ENCODE measurements at regions not wholly inside any gene's neighbourhood (a gene's known extent, or its start where the extent isn't known, plus 50 kb on each side); places are given as distances from the start of the nearest gene placed in this dataset.
"Not testable (repeated sequence)": the region's sequence is repeated elsewhere in the genome, so short reads cannot be mapped to it uniquely, and the experiment has no call there.

DNA sequence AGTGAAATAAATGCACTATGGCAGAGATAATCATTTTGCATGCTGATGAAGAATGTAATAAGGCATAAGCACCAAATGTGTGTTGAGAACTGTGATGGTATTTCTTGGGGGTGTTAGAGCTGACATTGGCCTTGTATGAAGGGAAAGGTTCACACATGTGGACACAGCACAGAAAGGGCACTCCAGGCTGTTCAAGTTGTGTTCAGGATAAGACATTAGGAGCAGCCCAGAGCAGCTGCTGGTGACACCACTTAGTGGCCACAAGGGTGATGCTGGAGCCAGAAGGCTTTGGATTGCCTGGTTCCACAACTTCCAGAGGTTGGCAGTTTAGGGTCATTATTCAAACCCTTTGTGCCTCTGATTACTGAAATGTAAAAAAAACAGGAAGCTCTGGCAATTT is 155.4 kb downstream of the GOLGA6L6 start:
- TF ChIP-seq EP300 (IDR thresholded peaks at IDR 0.05) (no peak), POLR2AphosphoS5 (IDR thresholded peaks at IDR 0.05) (no peak), POLR2A (IDR thresholded peaks at IDR 0.05; ENCODE audit: low read depth) (no peak)
- TF ChIP-seq, protein P1, sequence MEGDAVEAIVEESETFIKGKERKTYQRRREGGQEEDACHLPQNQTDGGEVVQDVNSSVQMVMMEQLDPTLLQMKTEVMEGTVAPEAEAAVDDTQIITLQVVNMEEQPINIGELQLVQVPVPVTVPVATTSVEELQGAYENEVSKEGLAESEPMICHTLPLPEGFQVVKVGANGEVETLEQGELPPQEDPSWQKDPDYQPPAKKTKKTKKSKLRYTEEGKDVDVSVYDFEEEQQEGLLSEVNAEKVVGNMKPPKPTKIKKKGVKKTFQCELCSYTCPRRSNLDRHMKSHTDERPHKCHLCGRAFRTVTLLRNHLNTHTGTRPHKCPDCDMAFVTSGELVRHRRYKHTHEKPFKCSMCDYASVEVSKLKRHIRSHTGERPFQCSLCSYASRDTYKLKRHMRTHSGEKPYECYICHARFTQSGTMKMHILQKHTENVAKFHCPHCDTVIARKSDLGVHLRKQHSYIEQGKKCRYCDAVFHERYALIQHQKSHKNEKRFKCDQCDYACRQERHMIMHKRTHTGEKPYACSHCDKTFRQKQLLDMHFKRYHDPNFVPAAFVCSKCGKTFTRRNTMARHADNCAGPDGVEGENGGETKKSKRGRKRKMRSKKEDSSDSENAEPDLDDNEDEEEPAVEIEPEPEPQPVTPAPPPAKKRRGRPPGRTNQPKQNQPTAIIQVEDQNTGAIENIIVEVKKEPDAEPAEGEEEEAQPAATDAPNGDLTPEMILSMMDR (IDR thresholded peaks at IDR 0.05), result no peak
- H3K27ac ChIP-seq (replicated peaks in 1 of 4), result no peak overlapping the region
- H3K4me1 ChIP-seq, result no peaks in the 10 kb centered on the region
- no peak overlapping the region for H3K4me3 ChIP-seq
- no peaks in the 10 kb centered on the region for H3K9me3 ChIP-seq
- H3K27me3 ChIP-seq, result no peaks in the 10 kb centered on the region
- intact Hi-C loops (cut with DNase I), result no loop called here
- no peaks in the 10 kb centered on the region for H3K36me3 ChIP-seq
- no peak for DNase-seq (ENCODE audit: extremely low spot score)

DNA sequence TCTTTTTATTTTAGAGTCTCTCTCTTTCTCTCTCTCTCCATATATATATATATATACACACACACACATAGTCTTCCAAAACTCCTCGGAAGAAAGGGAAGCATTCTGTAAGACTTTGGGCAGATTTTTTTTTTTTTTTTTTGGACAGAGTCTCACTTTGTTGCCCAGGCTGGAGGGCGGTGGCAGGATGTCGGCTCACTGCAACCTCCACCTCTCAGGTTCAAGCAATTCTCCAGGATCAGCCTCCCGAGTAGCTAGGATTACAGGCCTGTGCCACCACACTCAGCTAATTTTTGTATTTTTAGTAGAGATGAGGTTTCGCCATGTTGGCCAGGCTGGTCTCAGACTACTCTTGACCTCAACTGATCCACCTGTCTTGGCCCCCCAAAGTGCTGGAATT is 161.4 kb downstream of the GOLGA6L6 start:
- H3K4me3 ChIP-seq; H3K4me1 ChIP-seq; intact Hi-C loops (cut with DNase I); H3K27ac ChIP-seq (replicated peaks in 1 of 4); H3K9me3 ChIP-seq; H3K36me3 ChIP-seq; H3K27me3 ChIP-seq; DNase-seq (ENCODE audit: extremely low spot score): not testable (repeated sequence)
- WGBS, result 79% methylated on average over 5 of the region's 5 CpGs

DNA sequence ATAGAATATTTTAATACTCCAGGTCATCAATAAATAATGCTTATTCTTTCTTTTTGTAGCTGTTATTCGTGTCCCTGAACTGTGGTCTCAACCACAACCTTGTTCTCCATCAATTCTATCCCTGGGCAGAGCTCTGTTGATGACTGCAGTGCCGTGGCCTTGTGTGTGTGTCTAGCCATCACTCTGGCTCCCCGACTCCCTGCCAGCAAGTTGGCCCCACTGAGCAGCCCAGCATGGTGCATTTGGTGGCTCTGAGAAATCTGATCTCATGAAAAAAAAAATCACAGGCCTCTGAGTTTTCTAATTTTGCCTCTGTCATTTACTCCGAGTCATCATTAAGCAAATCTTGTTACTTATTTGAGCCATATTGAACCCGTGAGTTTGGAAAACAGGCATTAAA is 164.7 kb downstream of the GOLGA6L6 start:
- Histone ChIP-seq H3K36me3 (no peaks in the 10 kb centered on the region), H3K27ac (replicated peaks in 1 of 4) (no peak overlapping the region), H3K9me3 (no peaks in the 10 kb centered on the region), H3K4me1 (no peaks in the 10 kb centered on the region), H3K27me3 (peaks cover 0 to 5% (median 0%) of the 10 kb centered on the region in 4 donors), H3K4me3 (no peak overlapping the region)
- TF ChIP-seq, protein P1 (IDR thresholded peaks at IDR 0.05), result no peak
- TF ChIP-seq POLR2AphosphoS5 (IDR thresholded peaks at IDR 0.05) (no peak), EP300 (IDR thresholded peaks at IDR 0.05) (no peak), POLR2A (IDR thresholded peaks at IDR 0.05; ENCODE audit: low read depth) (no peak)
- intact Hi-C loops (cut with DNase I), result no loop called here
- no peak for DNase-seq (ENCODE audit: extremely low spot score)
- WGBS, result 65% methylated on average over 5 of the region's 5 CpGs

DNA sequence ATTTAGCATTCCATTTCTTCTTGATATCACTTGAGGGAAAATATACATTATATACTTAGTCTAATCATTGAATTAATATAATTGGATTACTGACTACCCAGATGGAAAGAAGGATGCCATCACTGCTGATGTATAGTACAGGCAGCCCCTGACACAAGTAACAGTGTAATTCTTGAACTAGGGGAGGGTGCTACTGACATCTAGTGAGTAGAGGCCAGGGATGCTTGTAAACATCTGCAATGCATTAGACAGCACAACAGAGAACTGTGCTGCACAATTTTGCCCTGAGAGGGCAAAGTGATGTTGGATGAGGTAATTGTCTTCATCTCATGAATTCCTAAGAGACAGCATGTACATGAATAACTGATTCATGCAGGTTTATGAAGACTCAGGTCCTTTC is 169.2 kb downstream of the GOLGA6L6 start:
- intact Hi-C loops (cut with DNase I); H3K27ac ChIP-seq (replicated peaks in 1 of 4); DNase-seq (ENCODE audit: extremely low spot score); H3K9me3 ChIP-seq; H3K4me3 ChIP-seq; H3K27me3 ChIP-seq; H3K36me3 ChIP-seq; H3K4me1 ChIP-seq: not testable (repeated sequence)

DNA sequence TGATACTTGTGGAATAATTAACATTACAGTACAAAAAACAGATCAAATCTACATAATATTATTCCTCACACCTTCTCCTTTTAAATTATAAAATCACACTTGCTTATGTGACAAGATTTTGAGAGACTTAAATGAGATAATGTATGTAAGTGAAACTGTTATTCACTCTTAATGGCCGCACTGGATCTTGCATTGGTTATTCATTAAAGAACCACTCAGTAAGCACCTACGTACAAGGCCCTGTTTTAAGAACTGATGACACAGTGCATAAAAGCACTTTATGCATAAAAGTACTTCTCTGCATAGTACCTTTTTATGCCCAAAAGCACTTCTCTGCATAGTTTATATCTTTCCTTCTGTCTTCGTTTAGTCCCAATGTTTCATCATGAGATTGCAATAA is 172.1 kb downstream of the GOLGA6L6 start:
- Histone ChIP-seq H3K9me3 (no peaks in the 10 kb centered on the region), H3K27ac (replicated peaks in 1 of 4) (no peak overlapping the region), H3K36me3 (no peaks in the 10 kb centered on the region), H3K4me3 (no peak overlapping the region), H3K27me3 (peaks cover 0 to 5% (median 0%) of the 10 kb centered on the region in 4 donors), H3K4me1 (no peaks in the 10 kb centered on the region)
- 80% methylated on average over 3 of the region's 3 CpGs for WGBS
- no peak for DNase-seq (ENCODE audit: extremely low spot score)
- intact Hi-C loops (cut with DNase I), result loop anchor here (10.0 kb wide), 1 partner anchor 65 kb away; no protein-coding TSS in a partner anchor
- TF ChIP-seq EP300 (IDR thresholded peaks at IDR 0.05) (no peak), POLR2AphosphoS5 (IDR thresholded peaks at IDR 0.05) (no peak), POLR2A (IDR thresholded peaks at IDR 0.05; ENCODE audit: low read depth) (no peak)
- TF ChIP-seq, protein P1 (IDR thresholded peaks at IDR 0.05), result no peak

DNA sequence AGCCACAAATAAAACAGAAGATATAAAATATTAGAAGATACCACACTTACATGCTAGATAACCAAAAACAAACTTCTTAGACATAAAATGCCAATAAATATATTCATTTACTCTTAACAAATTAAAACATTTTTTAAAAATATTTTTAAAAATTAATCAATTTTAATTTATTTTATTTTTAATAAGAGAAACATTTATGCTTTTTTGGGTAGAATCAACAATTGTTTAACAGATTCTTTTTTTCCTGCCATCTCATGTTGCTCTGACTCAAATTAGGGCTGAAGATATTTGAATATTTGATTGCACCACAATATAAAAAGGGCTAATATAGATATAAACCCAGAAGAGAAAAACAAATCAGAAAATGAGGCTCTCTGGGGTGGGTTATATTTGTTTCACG is 172.6 kb downstream of the GOLGA6L6 start:
- 35% methylated on average over 1 of the region's 1 CpG for WGBS
- TF ChIP-seq POLR2AphosphoS5 (IDR thresholded peaks at IDR 0.05) (no peak), EP300 (IDR thresholded peaks at IDR 0.05) (no peak), POLR2A (IDR thresholded peaks at IDR 0.05; ENCODE audit: low read depth) (no peak)
- TF ChIP-seq, protein P1 (IDR thresholded peaks at IDR 0.05), result no peak
- intact Hi-C loops (cut with DNase I), result loop anchor here (10.0 kb wide), 1 partner anchor 64 kb away; no protein-coding TSS in a partner anchor

More for the DNA sequence above, 172.6 kb downstream of the GOLGA6L6 start:
- no peaks in the 10 kb centered on the region for H3K36me3 ChIP-seq
- no peaks in the 10 kb centered on the region for H3K9me3 ChIP-seq
- peaks cover 0 to 5% (median 0%) of the 10 kb centered on the region in 4 donors for H3K27me3 ChIP-seq
- DNase-seq (ENCODE audit: extremely low spot score), result no peak
- H3K4me3 ChIP-seq, result no peak overlapping the region
- H3K4me1 ChIP-seq, result no peaks in the 10 kb centered on the region
- no peak overlapping the region for H3K27ac ChIP-seq (replicated peaks in 1 of 4)
